ELF-1 (cell line): ENCODE measurements at regions not wholly inside any gene's neighbourhood (a gene's known extent, or its start where the extent isn't known, plus 50 kb on each side); places are given as distances from the start of the nearest gene placed in this dataset.
A peak's percentile ranks its signal among the peaks of the same experiment; 100 is the strongest.
"Not testable (repeated sequence)": the region's sequence is repeated elsewhere in the genome, so short reads cannot be mapped to it uniquely, and the experiment has no call there.

Source experiments
- DNase-seq: peaks from one replicate; pipeline ENCODE4 v3.0.0-alpha.2; 2016; ENCODE audit warnings: low read depth, low spot score

GRCh38 chr17:54494721-54495715 lies 405.6 kb upstream of the TOM1L1 start:
- no peak for DNase-seq

- DNase-seq, result no peak
These were observed 395.2 kb upstream of the TOM1L1 start for GRCh38 chr17:54505404-54505803.

DNA sequence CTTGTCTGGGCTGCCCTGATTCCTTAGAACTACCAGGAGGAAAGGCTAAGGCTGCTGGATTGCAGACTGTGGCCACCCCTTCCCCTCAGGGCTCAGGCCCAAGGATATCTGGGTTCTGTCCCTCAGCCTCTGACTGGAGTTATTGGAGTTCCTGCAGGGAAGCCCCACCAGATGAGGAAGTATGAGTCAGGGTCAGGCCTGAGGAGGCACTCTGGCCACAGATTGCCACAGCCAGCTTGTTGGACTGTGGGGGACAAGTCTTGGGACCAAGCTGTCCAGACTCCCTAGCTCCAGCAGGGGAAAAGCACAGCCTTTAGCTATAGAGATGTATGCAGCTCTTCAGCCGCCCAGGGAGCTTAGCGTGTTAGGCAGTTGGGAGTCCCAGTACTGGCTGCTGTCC lies 381.9 kb upstream of the TOM1L1 start:
- no peak for DNase-seq

GRCh38 chr17:54521137-54521536 lies 379.5 kb upstream of the TOM1L1 start:
- DNase-seq, result no peak

GRCh38 chr17:54524501-54524900 lies 376.2 kb upstream of the TOM1L1 start:
- no peak for DNase-seq

- DNase-seq, result no peak
These were observed 372.7 kb upstream of the TOM1L1 start for GRCh38 chr17:54527941-54528340.

- peak; percentile 46 for DNase-seq
These were observed 370.3 kb upstream of the TOM1L1 start for GRCh38 chr17:54530398-54530797.

DNA sequence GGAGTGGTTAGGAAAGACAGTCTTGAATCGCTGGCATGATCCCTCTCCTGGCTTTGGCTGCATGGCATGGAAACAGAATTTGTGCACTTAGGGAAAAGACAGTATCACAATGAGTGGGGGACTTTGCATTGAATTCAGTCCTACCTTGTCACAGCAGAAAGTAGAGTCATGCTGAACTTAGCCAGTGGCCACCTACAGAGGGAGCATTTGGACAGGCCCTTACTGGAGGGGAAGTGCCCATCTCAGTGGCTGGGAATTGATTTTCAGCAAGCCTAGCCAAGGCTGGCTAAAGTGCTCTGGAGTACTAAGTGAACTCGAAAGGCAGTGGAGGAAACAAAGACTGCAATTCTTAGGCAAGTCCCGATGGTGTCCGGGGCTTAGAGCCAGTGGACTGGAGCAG lies 364.3 kb upstream of the TOM1L1 start:
- DNase-seq, result no peak

DNA sequence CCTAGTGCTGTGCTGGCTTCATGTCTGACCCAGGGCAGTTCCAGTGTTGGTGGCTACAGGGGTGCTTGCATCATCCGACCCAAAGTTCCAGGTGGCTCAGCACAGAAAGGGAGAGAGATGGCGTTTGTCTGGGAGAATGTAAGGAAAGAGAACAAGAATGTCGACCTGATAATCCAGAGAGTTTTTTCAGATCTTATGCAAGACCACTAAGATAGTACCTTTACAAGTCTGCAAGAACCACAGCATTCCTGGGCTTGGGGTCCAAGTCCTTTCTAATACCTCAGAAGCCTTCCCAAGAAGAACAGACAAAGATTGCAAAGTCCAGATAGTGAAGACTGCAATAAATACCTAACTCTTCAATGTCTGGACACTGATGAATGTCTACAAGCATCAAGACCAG lies 363.0 kb upstream of the TOM1L1 start:
- no peak for DNase-seq

DNA sequence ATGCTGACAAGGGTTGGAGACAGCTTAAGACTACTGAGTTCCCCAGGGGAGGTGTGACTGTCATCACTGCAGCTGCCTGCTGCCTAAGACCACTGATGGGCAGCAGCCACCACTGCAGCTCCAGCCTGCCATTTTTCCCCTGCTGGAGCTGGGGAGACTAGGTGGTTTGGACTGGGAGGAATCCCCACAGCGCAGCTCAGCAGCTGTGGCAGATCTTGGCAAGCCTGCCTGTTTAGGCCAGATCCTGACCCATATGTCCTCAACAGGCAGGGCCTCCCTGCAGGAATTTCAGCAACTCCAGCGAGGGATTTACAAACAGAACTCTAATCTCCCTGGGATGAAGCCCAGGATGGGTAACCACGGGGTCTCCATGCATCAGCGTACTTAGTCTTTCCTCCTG lies 356.4 kb upstream of the TOM1L1 start:
- DNase-seq, result peak; percentile 71

GRCh38 chr17:54559883-54560282 lies 340.8 kb upstream of the TOM1L1 start:
- DNase-seq, result no peak

- no peak for DNase-seq
These were observed 292.0 kb upstream of the TOM1L1 start for GRCh38 chr17:54608634-54609155.

DNA sequence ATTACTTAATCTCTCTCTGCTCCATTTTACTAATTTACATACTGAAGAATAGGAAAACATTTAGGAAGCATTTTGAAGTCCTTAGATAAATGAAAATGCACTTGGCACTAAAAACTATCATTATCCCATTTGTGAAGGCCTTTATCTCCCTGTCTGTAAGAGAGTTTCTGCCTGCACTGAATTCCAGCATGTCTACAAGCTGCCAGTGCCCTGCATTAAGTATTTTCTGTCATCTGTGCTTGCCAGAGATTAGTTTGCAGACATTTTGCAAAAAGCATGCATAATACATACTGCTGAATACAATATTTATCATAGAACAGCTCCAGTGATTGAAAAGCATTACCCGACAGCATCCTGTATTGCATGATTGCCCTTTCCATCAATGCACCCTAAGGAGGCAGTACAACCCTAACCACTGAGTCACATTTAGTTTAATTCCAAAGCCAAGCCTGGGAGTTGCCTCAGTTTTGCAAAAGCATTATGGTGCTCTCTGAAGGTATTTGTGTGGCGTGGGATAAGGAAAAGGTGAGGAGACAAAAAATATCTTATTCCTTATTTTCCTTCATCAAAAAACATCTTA lies 280.2 kb upstream of the TOM1L1 start:
- DNase-seq, result no peak

DNA sequence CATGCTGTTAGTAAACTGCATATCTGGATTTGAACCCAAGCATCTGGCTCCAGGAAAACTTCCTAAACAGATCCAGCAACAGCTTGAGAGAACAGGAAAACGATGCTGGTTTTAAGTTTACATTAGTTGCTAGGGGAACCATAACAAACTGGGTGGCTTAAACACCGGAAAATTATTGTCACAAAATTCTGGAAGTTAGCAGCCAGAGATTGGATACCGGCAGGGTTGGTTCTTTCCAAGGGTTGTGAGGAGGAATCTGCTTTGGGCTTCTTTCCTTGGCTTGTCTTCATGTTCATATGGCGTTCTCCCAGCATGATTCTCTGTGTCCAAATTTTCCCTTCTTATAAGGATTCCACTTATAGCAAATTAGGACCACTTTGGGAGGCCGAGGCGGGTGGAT lies 276.9 kb upstream of the TOM1L1 start:
- DNase-seq, result no peak

DNA sequence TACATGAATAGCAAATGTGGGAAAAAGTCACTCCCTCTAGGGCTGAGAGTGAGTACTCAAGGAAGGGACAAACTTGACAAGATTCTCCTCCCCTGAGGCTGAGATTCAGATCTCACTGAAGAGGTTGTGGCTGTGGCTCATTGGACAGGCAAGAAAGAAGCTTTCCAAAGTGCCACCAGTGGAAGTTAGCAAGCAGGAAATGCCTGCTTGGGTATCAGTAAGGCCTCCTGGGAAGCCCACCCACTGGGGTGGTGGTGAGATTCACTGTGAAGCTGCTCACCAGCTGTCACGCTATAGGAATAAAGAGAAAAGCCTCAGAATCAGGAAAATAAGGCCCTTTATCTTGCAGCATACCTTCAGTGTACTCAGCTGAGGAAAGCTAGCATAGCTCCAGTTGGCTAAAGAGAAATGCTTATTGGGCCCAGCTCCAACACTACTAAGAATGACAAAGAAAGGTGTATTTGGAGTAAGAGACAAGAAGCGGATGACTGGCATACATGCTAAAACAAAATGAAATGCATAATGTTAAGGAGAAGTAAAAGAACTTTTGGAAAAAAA lies 274.4 kb upstream of the TOM1L1 start:
- peak; percentile 17 for DNase-seq

DNA sequence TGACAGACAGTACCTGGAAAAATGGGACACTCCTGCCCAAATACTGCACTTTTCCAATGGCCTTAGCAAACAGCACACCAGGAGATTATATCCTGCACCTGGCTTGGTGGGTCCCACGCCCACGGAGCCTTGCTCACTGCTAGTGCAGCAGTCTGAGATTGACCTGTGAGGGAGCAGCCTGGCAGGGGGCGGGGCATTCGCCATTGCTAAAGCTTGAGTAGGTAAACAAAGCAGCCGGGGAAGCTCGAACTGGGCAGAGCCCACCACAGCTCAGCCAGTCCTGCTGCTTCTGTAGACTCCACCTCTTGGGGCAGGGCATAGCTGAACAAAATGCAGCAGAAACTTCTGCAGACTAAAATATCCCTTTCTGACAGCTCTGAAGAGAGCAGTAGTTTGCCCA lies 261.2 kb upstream of the TOM1L1 start:
- not testable (repeated sequence) for DNase-seq

GRCh38 chr17:54662978-54663876 lies 237.4 kb upstream of the TOM1L1 start:
- DNase-seq, result peak; percentile 82

- no peak for DNase-seq
These were observed 234.1 kb upstream of the TOM1L1 start for GRCh38 chr17:54666559-54666958.

GRCh38 chr17:54678158-54678557 lies 222.5 kb upstream of the TOM1L1 start:
- no peak for DNase-seq

DNA sequence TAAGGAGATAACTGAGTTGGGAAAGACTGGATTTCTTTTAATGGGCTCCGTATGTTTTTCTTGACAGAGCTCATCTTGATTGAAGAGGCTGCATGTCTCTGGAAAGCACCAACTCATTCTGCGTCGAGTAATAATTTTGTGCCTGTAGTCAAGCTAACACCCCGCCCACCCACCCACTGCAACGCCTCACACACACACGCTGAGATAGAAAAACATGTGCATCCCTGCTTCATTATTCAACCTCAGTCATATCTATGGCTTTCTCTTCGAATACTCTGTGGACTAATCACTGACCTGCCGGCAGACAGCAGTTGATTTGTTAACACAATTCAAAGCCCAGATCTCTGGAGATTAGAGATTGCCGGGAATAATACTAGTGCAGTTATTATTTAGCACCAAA lies 220.2 kb upstream of the TOM1L1 start:
- no peak for DNase-seq

DNA sequence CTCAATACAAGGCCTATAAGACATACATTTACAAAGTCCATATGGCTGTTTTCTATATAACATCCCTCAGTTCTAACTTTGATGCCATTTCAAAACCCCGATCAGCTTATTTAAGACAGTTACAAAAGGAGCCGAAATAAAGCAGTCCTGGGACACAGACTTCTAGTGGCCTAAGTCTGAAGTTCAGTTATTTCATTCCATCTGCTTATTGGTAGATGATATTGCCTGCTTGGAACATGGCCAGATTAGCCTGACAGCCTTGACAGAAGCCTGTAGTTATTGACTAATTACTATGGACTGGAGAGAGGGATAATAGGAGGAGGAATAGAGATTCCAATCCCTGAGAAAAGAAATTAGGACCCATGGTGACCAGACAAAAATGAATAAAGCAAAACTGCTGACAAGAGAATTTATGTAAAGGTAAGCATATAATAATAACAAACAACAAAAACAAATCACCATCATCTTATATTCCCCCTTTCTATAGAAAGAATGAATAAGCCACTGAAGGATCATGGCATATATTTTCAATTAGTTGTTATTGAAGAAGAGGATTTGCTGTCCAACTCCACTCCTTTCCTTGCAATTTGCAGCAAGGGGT lies 206.3 kb upstream of the TOM1L1 start:
- DNase-seq, result no peak
